Coronary artery (tissue), 2 donors: ENCODE measurements at regions not wholly inside any gene's neighbourhood (a gene's known extent, or its start where the extent isn't known, plus 50 kb on each side); places are given as distances from the start of the nearest gene placed in this dataset.

Experiments used
- DNase-seq: peaks from one replicate; pipeline ENCODE4 v3.0.0-alpha.2; 2017; ENCODE audit warnings: low spot score
- H3K27ac ChIP-seq, 2 donors: fragments of 200-600 bp; sonication (generic); one replicate each; pipeline ENCODE4 v1.5.1; 2016 to 2019
- H3K4me3 ChIP-seq: fragments of 200-600 bp; sonication (generic); 2 replicates; pipeline ENCODE4 v1.5.1; 2016; ENCODE audit warnings: mild to moderate bottlenecking, moderate library complexity
- CTCF ChIP-seq: fragments of 200-600 bp; sonication (generic); IDR thresholded peaks from one replicate; pipeline ENCODE4 v1.5.1; 2019; ENCODE audit warnings: antibody characterized with exemption

- Histone ChIP-seq H3K4me3 (no peak overlapping the region), H3K27ac (no peak overlapping the region)
- TF ChIP-seq CTCF = no peak
- no peak for DNase-seq
Measured at GRCh38 chr10:2870654-2871053, 196.7 kb upstream of the PFKP start.

GRCh38 chr10:2867788-2868299 lies 199.5 kb upstream of the PFKP start:
- TF ChIP-seq CTCF = no peak
- Histone ChIP-seq H3K27ac (no peak overlapping the region), H3K4me3 (no peak overlapping the region)
- no peak for DNase-seq

DNA sequence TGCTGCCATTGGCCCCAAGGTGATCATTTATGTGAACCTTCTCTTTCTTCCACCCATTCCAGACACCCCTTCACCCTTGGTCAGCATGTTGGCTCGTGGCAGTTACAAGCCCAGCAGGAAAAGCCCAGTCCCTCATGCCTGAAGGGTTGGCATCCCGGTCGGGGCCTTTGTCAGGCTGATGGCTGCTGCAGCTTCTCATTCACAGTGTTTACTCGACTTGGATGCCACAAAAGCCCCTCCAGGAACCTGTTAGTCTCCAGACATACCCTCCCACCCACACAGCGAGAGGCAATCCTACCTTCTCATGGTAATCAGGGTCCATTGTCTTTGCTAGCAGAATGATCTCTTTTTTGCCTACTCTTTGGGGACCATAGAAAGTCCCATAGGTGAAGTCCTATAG lies 200.8 kb upstream of the PFKP start:
- TF ChIP-seq CTCF = no peak
- no peak for DNase-seq
- Histone ChIP-seq H3K4me3 (no peak overlapping the region), H3K27ac (no peak overlapping the region)

DNA sequence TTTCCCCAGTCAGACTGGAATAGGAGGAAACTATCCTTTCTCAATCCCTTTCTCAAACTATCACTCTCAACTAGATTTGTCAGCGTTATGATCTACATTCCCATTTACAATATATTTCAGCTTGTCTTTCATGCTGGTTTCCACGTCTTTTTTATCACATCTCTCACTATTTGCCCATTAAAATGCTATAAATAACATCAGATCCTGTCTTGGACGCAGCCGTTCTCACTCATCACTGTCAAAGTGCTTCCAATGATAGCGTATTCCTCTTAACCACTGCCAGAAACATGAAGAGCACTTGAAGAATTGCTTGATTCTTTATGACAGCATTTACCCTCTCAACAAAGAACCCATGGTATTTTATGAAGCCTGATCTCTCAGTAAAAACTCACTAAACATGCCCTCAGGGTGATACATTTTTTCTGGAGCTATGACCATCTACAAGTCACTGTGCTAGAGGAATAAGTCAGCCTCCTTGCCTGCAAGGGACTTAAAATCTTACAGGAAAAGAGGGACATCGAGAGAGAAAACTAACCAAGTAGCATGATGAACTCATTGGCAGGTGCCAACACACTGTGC lies 205.6 kb upstream of the PFKP start:
- no peak for DNase-seq
- TF ChIP-seq CTCF = no peak
- H3K4me3 ChIP-seq = no peak overlapping the region
- no peak overlapping the region for H3K27ac ChIP-seq

DNA sequence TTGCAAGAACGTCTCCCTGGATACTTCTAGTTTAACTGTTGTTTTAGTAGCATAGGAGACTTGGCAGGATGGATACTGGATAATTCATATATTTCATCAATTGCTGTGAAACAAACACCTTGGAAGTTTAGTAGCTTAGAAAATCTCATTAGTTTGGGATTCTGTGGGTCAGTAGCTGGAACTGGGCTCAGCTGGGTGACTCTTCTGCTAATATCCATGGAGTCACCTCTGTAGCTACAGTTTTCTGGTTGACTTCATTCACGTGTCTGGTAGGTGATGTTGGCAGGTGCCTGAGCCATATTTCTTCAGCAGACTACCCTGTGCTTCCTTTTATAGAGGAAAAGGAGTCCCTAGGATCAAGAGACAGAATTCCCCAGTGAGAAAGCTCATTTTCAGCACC lies 208.9 kb upstream of the PFKP start:
- H3K4me3 ChIP-seq = no peak overlapping the region
- H3K27ac ChIP-seq = no peak overlapping the region
- DNase-seq = no peak
- no peak for TF ChIP-seq CTCF

DNA sequence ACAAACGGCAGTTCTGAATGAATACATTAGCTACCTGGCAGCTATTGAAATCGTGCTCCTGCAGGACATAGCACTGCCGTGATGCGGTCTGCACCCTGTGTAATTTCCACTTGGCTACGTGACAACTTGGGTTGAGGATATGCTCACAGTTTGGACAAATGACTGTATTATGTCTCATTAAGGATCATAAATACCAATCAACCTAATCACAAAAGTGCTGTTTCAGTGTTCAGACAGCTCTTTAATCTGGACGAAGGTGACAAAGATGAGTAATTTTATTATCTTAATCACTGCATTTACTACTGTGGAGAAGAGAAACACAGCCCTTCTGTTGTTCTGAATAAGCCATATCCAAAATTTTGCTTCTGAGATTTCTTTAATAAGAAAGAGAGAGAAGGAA lies 210.8 kb upstream of the PFKP start:
- Histone ChIP-seq H3K27ac (no peak overlapping the region), H3K4me3 (no peak overlapping the region)
- TF ChIP-seq CTCF = no peak
- DNase-seq = no peak

- no peak for TF ChIP-seq CTCF
- no peak overlapping the region for H3K27ac ChIP-seq
- DNase-seq = no peak
- H3K4me3 ChIP-seq = no peak overlapping the region
Measured at GRCh38 chr10:2852574-2853323, 214.6 kb upstream of the PFKP start.
